IMR-90 (cell line): ENCODE measurements at regions not wholly inside any gene's neighbourhood (a gene's known extent, or its start where the extent isn't known, plus 50 kb on each side); places are given as distances from the start of the nearest gene placed in this dataset.

Source experiments
- ATAC-seq: fragments of 200-7000 bp; cut with Tn5 transposase; 2 replicates; pipeline ENCODE4 v1.9.1; 2020; ENCODE audit warnings: low read depth, mild to moderate bottlenecking, moderate library complexity
- BruUV-seq: library from RNA; stranded (reverse); fragments of 400-500 nt; replicated peaks from 2 replicates; lab custom pipeline; 2021; lab: Mats Ljungman, UMichigan
- CTCF ChIA-PET: fragments of 300-600 bp; formaldehyde crosslinking; extraction: SDS; loops from one replicate; lab custom pipeline; 2021; ENCODE audit warnings: antibody characterized with exemption; lab: Yijun Ruan, JAX
- POLR2A ChIA-PET: fragments of 300-600 bp; sonication (Branson Sonifier 250); formaldehyde crosslinking; loops from one replicate; lab custom pipeline; 2022; ENCODE audit warnings: antibody characterized with exemption; ENCODE audit not compliant: unreplicated experiment; lab: Charles Lee
- DNase-seq: peaks from one replicate; pipeline ENCODE4 v3.0.0; 2013
- H2AFZ ChIP-seq: replicated peaks from 2 replicates; pipeline ENCODE3; 2013; ENCODE audit warnings: low read length, mild to moderate bottlenecking; ENCODE audit not compliant: poor library complexity
- H2AK5ac ChIP-seq: 2 replicates; pipeline ENCODE4 v1.6.1; 2013; ENCODE audit warnings: low read depth, low read length, inconsistent platforms
- H2AK9ac ChIP-seq: replicated peaks from 2 replicates; pipeline ENCODE3; 2013; ENCODE audit warnings: mild to moderate bottlenecking, low read depth, low read length, moderate library complexity; ENCODE audit not compliant: poor library complexity
- H2BK120ac ChIP-seq: 2 replicates; pipeline ENCODE4 v1.6.1; 2013; ENCODE audit warnings: low read depth, low read length, inconsistent platforms
- H2BK15ac ChIP-seq: 3 replicates; pipeline ENCODE4 v1.6.1; 2013; ENCODE audit warnings: low read depth, low read length, inconsistent platforms
- H2BK20ac ChIP-seq: 2 replicates; pipeline ENCODE4 v1.6.1; 2013; ENCODE audit warnings: low read depth, mild to moderate bottlenecking, inconsistent platforms, low read length, moderate library complexity
- H2BK5ac ChIP-seq: 2 replicates; pipeline ENCODE4 v1.6.1; 2013; ENCODE audit warnings: mild to moderate bottlenecking, low read depth, low read length, inconsistent platforms; ENCODE audit not compliant: poor library complexity, severe bottlenecking
- H3K14ac ChIP-seq: replicated peaks from 2 replicates; pipeline ENCODE4 v1.6.1; 2013; ENCODE audit warnings: low read depth, low read length, inconsistent platforms
- H3K18ac ChIP-seq: 2 replicates; pipeline ENCODE4 v1.6.1; 2013; ENCODE audit warnings: low read depth, low read length, control low read depth
- H3K23ac ChIP-seq: 2 replicates; pipeline ENCODE4 v1.6.1; 2013; ENCODE audit warnings: low read depth, low read length, inconsistent platforms
- H3K27ac ChIP-seq: 2 replicates; pipeline ENCODE4 v1.5.1; 2013; ENCODE audit warnings: mild to moderate bottlenecking, control low read depth, low read length; ENCODE audit not compliant: insufficient read depth
- H3K27me3 ChIP-seq: 2 replicates; pipeline ENCODE4 v1.6.1; 2013; ENCODE audit warnings: low read length; ENCODE audit not compliant: control insufficient read depth, insufficient read depth
- H3K36me3 ChIP-seq: 2 replicates; pipeline ENCODE4 v1.6.1; 2013; ENCODE audit warnings: low read length, mixed read lengths; ENCODE audit not compliant: control insufficient read depth, insufficient read depth
- H3K4ac ChIP-seq: 2 replicates; pipeline ENCODE4 v1.6.1; 2013; ENCODE audit warnings: low read depth, low read length, inconsistent platforms
- H3K4me1 ChIP-seq: 2 replicates; pipeline ENCODE4 v1.6.1; 2013; ENCODE audit warnings: low read length, mixed read lengths; ENCODE audit not compliant: control insufficient read depth, insufficient read depth
- H3K4me2 ChIP-seq: 2 replicates; pipeline ENCODE4 v1.6.1; 2013; ENCODE audit warnings: low read depth, mild to moderate bottlenecking, control low read depth, low read length, moderate library complexity
- H3K4me3 ChIP-seq: 2 replicates; pipeline ENCODE4 v1.5.1; 2013; ENCODE audit warnings: low read depth, mild to moderate bottlenecking, control low read depth, low read length, moderate library complexity; ENCODE audit not compliant: insufficient read depth
- H3K56ac ChIP-seq: 2 replicates; pipeline ENCODE4 v1.6.1; 2013; ENCODE audit warnings: low read length, inconsistent platforms; ENCODE audit not compliant: insufficient read depth; ENCODE audit errors: extremely low read depth
- H3K79me1 ChIP-seq, 2 experiments: 2 replicates each; pipeline ENCODE4 v1.6.1; 2013; ENCODE audit warnings: low read length in 2 of 2, inconsistent platforms in 1 of 2, low read depth in 1 of 2
- H3K9ac ChIP-seq: 2 replicates; pipeline ENCODE4 v1.6.1; 2013; ENCODE audit warnings: low read depth, low read length, control low read depth
- H3K9me1 ChIP-seq: 2 replicates; pipeline ENCODE4 v1.6.1; 2013; ENCODE audit warnings: low read length, inconsistent platforms; ENCODE audit not compliant: insufficient read depth
- H3K9me3 ChIP-seq: 2 replicates; pipeline ENCODE4 v1.6.1; 2013; ENCODE audit warnings: low read length; ENCODE audit not compliant: control insufficient read depth, insufficient read depth
- H4K20me1 ChIP-seq: 2 replicates; pipeline ENCODE4 v1.6.1; 2013; ENCODE audit warnings: low read length, inconsistent platforms; ENCODE audit not compliant: insufficient read depth
- H4K5ac ChIP-seq: 2 replicates; pipeline ENCODE4 v1.6.1; 2013; ENCODE audit warnings: mild to moderate bottlenecking, low read depth, low read length, control low read depth
- H4K8ac ChIP-seq, 2 experiments: 2 replicates each; pipeline ENCODE4 v1.6.1; 2013; ENCODE audit warnings: low read depth in 2 of 2, low read length in 2 of 2, control low read depth in 1 of 2, inconsistent platforms in 1 of 2
- H4K91ac ChIP-seq: 2 replicates; pipeline ENCODE4 v1.6.1; 2013; ENCODE audit warnings: low read depth, low read length, inconsistent platforms; ENCODE audit not compliant: insufficient read depth
- CEBPB ChIP-seq: IDR thresholded peaks from 2 replicates; pipeline ENCODE4 v1.6.1; 2012; ENCODE audit warnings: low read depth, low read length, improper control_type of control experiment
- CTCF ChIP-seq: conservative IDR thresholded peaks from 2 replicates; pipeline ENCODE4 v1.5.1; 2012; ENCODE audit warnings: mild to moderate bottlenecking, low read depth, low read length, improper control_type of control experiment
- FOS ChIP-seq: fragments of 150-350 bp; IDR thresholded peaks from 2 replicates; pipeline ENCODE4 v1.6.1; 2016; ENCODE audit warnings: low read depth, low read length
- MAFK ChIP-seq: IDR thresholded peaks from 2 replicates; pipeline ENCODE4 v1.6.1; 2012; ENCODE audit warnings: low read depth, low read length, improper control_type of control experiment
- MXI1 ChIP-seq: IDR thresholded peaks from 2 replicates; pipeline ENCODE4 v1.6.1; 2012; ENCODE audit warnings: low read depth, mild to moderate bottlenecking, low read length, moderate library complexity, borderline replicate concordance
- RAD21 ChIP-seq: IDR thresholded peaks from 2 replicates; pipeline ENCODE4 v1.6.1; 2012; ENCODE audit warnings: low read length, improper control_type of control experiment
- RCOR1 ChIP-seq: IDR thresholded peaks from 2 replicates; pipeline ENCODE4 v1.6.1; 2012; ENCODE audit warnings: mild to moderate bottlenecking, low read length, improper control_type of control experiment; ENCODE audit not compliant: insufficient replicate concordance
- SMC3 ChIP-seq: fragments of 150-350 bp; IDR thresholded peaks from 2 replicates; pipeline ENCODE4 v1.6.1; 2016; ENCODE audit warnings: low read depth, mild to moderate bottlenecking, antibody characterized with exemption, low read length, moderate library complexity
- USF2 ChIP-seq: fragments of 150-350 bp; IDR thresholded peaks from 2 replicates; pipeline ENCODE4 v1.6.1; 2017; ENCODE audit warnings: mild to moderate bottlenecking, antibody characterized with exemption, low read length, low read depth
- WGBS, 2 experiments: methylation state at CpG; one replicate each; pipeline versions ENCODE4 v1.1.5 to v1.1.7; 2013; ENCODE audit warnings: missing lambda C conversion rate in 2 of 2; ENCODE audit not compliant: insufficient read length in 1 of 2; ENCODE audit errors: extremely low coverage in 2 of 2; 5-methylcytosine and 5-hydroxymethylcytosine counted together
- dilution Hi-C: fragments of 300-500 bp; cut with HindIII; formaldehyde crosslinking; loops from one replicate; pipeline ENCODE4 v1.14.3; 2018; ENCODE audit warnings: low sequenced_read_pairs; ENCODE audit not compliant: unreplicated experiment
- in situ Hi-C: fragments of 300-500 bp; cut with MboI; formaldehyde crosslinking; loops from 3 replicates; pipeline ENCODE4 v1.14.3; 2019; ENCODE audit warnings: low sequenced_read_pairs, inconsistent platforms, mixed read lengths
- intact Hi-C: fragments of 100-400 bp; cut with micrococcal nuclease; formaldehyde crosslinking; loops from 2 replicates; pipeline ENCODE4 v1.10.0; 2022

DNA sequence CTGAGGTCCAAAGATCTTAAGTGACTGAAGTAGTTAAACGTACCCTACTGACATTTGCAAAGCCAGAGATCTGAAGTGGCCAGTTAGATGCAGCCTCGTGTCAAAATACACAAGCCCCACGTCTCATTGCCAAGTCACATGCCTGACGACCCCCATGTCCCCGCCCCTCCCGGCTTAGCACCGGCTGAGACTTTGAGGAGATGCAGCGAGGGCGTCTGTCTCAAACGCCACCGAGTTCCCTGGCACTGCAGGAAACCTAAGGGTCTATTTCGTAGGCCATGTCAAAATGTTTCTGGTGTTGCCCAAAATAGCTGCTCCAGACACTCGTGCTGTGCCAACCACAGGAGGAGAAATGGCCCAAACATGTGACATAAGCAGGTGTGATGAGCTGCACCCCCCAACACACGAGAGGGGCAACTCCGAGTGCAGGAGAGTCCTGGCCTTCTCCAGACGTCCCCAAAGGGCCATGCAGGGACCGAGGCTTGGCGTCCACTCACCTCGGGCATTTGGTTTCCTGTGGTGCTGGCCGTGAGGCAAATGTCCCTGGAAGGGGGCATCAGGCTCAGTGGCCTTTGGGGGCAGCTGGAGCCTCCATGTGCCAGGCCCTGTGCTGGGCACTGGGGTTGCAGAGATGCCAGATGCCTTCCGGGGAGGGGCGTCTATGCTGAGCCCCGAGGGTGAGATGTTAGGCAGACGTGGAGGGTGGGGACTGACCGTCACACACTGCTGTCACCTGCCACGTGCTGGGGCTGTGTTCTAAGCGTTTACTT, 67.0 kb downstream of the MATN1 start:
- Histone ChIP-seq H3K56ac (no peak overlapping the region), H4K8ac (no peak overlapping the region), H3K14ac (no peak overlapping the region), H2AFZ (no peak overlapping the region), H3K23ac (no peak overlapping the region), H3K4ac (no peak overlapping the region), H2BK5ac (no peak overlapping the region), H2BK20ac (no peak overlapping the region), H4K91ac (no peak overlapping the region), H3K4me3 (no peak overlapping the region), H3K18ac (no peak overlapping the region), H2AK5ac (no peak overlapping the region), H3K9me3 (no peaks in the 10 kb centered on the region), H3K4me1 (no peaks in the 10 kb centered on the region), H3K79me1 (no peaks in the 10 kb centered on the region), H3K27me3 (peaks cover 10% of the 10 kb centered on the region; the same call in 1 of the 2 replicates), H3K27ac (no peak overlapping the region), H3K4me2 (no peak overlapping the region), H3K36me3 (no peaks in the 10 kb centered on the region), H3K9me1 (no peaks in the 10 kb centered on the region), H3K9ac (no peak overlapping the region), H4K20me1 (no peaks in the 10 kb centered on the region), H2AK9ac (no peak overlapping the region), H4K5ac (no peak overlapping the region), H2BK120ac (no peak overlapping the region), H2BK15ac (no peak overlapping the region)
- dilution Hi-C loops = no loop called here
- in situ Hi-C loops = no loop called here
- POLR2A ChIA-PET = no interaction called here
- no peak for ATAC-seq
- CTCF ChIA-PET = no interaction called here
- intact Hi-C loops = loop anchor here (5.0 kb wide), 1 partner anchor 1104 kb away; no protein-coding TSS in a partner anchor
- DNase-seq = no peak
- TF ChIP-seq FOS = no peak
- no peak for TF ChIP-seq CTCF
- TF ChIP-seq RCOR1 = no peak
- no peak for TF ChIP-seq SMC3
- TF ChIP-seq MAFK = no peak
- no peak for TF ChIP-seq CEBPB
- TF ChIP-seq USF2 = no peak
- TF ChIP-seq RAD21 = no peak
- no peak for TF ChIP-seq MXI1
- BruUV-seq = no TSS peak
- WGBS, 2 experiments = 54% methylated on average over 15 of the region's 27 CpGs; no CpG with 5 or more reads in 1 of the 2 experiments
